NCI-H1092 (cell line): ENCODE measurements at regions not wholly inside any gene's neighbourhood (a gene's known extent, or its start where the extent isn't known, plus 50 kb on each side); places are given as distances from the start of the nearest gene placed in this dataset.
"Not testable (repeated sequence)": the region's sequence is repeated elsewhere in the genome, so short reads cannot be mapped to it uniquely, and the experiment has no call there.

ENCODE experiments used
- DNase-seq: peaks from one replicate; lab custom pipeline; 2025; lab: John Stamatoyannopoulos, UW

- no peak for DNase-seq
Measured at GRCh38 chr2:22110244-22110651, 986.5 kb downstream of the TDRD15 start.

GRCh38 chr2:22124003-22124402 is 1000.2 kb downstream of the TDRD15 start:
- no peak for DNase-seq

- DNase-seq, result no peak
Measured at GRCh38 chr2:22126106-22126505, 1002.3 kb downstream of the TDRD15 start.

- DNase-seq, result no peak
Measured at GRCh38 chr2:22126978-22127377, 1003.2 kb downstream of the TDRD15 start.

- no peak for DNase-seq
Measured at GRCh38 chr2:22134421-22134820, 1010.7 kb downstream of the TDRD15 start.

- no peak for DNase-seq
Measured at GRCh38 chr2:22136446-22136845, 1012.7 kb downstream of the TDRD15 start.

- no peak for DNase-seq
Measured at GRCh38 chr2:22143840-22144239, 1020.1 kb downstream of the TDRD15 start.

- no peak for DNase-seq
Measured at GRCh38 chr2:22153931-22154613, 1030.3 kb downstream of the TDRD15 start.

- DNase-seq, result not testable (repeated sequence)
Measured at GRCh38 chr2:22156661-22157060, 1032.9 kb downstream of the TDRD15 start.

- no peak for DNase-seq
Measured at GRCh38 chr2:22167256-22167655, 1043.5 kb downstream of the TDRD15 start.

GRCh38 chr2:22175003-22175402 is 1051.2 kb downstream of the TDRD15 start:
- no peak for DNase-seq

- no peak for DNase-seq
Measured at GRCh38 chr2:22185251-22185650, 1061.5 kb downstream of the TDRD15 start.

- not testable (repeated sequence) for DNase-seq
Measured at GRCh38 chr2:22186261-22186828, 1062.6 kb downstream of the TDRD15 start.

- DNase-seq, result no peak
Measured at GRCh38 chr2:22189893-22190480, 1066.2 kb downstream of the TDRD15 start.

- no peak for DNase-seq
Measured at GRCh38 chr2:22194218-22194617, 1070.5 kb downstream of the TDRD15 start.

- no peak for DNase-seq
Measured at GRCh38 chr2:22196806-22197205, 1073.0 kb downstream of the TDRD15 start.

- DNase-seq, result no peak
Measured at GRCh38 chr2:22198381-22199283, 1074.9 kb downstream of the TDRD15 start.

- DNase-seq, result no peak
Measured at GRCh38 chr2:22199994-22200393, 1076.2 kb downstream of the TDRD15 start.

GRCh38 chr2:22209545-22209944 is 1085.8 kb downstream of the TDRD15 start:
- no peak for DNase-seq

GRCh38 chr2:22213237-22213636 is 1089.5 kb downstream of the TDRD15 start:
- no peak for DNase-seq

- DNase-seq, result no peak
Measured at GRCh38 chr2:22215517-22215916, 1091.7 kb downstream of the TDRD15 start.

- DNase-seq, result no peak
Measured at GRCh38 chr2:22217881-22218280, 1094.1 kb downstream of the TDRD15 start.

- no peak for DNase-seq
Measured at GRCh38 chr2:22221006-22221405, 1097.2 kb downstream of the TDRD15 start.
